ENCODE measurements at regions not wholly inside any gene's neighbourhood (a gene's known extent, or its start where the extent isn't known, plus 50 kb on each side); places are given as distances from the start of the nearest gene placed in this dataset.
A peak's percentile ranks its signal among the peaks of the same experiment; 100 is the strongest.

DNA sequence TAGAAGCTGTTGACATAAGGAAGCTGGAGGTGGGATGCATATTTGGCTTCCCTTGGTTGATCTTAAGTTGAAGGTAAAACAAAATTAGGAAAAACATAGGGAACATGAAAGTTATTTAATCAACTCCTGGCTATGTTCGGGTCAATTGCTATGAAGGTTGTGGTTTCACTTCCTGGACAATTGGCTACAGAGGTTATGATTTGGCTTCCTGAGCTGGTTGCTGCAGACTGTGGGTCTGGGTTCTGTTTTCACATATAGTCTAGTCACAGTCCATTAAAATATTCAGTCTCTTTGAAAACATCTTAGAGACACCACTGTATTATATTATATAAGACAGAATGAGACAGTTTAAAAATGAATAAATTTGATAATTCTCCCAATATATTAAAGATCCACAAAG is 895.2 kb upstream of the USP15 start:
- no peak for DNase-seq (ENCODE audit: low read depth)
- TF ChIP-seq, protein P1, sequence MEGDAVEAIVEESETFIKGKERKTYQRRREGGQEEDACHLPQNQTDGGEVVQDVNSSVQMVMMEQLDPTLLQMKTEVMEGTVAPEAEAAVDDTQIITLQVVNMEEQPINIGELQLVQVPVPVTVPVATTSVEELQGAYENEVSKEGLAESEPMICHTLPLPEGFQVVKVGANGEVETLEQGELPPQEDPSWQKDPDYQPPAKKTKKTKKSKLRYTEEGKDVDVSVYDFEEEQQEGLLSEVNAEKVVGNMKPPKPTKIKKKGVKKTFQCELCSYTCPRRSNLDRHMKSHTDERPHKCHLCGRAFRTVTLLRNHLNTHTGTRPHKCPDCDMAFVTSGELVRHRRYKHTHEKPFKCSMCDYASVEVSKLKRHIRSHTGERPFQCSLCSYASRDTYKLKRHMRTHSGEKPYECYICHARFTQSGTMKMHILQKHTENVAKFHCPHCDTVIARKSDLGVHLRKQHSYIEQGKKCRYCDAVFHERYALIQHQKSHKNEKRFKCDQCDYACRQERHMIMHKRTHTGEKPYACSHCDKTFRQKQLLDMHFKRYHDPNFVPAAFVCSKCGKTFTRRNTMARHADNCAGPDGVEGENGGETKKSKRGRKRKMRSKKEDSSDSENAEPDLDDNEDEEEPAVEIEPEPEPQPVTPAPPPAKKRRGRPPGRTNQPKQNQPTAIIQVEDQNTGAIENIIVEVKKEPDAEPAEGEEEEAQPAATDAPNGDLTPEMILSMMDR (IDR thresholded peaks at IDR 0.05; ENCODE audit: control insufficient read depth, extremely low read depth, insufficient read depth): no peak
- H3K4me3 ChIP-seq (ENCODE audit: low read depth, low read length): no peak overlapping the region

- DNase-seq (ENCODE audit: low read depth): no peak
- TF ChIP-seq, protein P1 (IDR thresholded peaks at IDR 0.05; ENCODE audit: control insufficient read depth, extremely low read depth, insufficient read depth): peak; percentile 37
- no peak overlapping the region for H3K4me3 ChIP-seq (ENCODE audit: low read depth, low read length)
Measured at GRCh38 chr12:61367281-61367785, 892.9 kb upstream of the USP15 start.

GRCh38 chr12:61369241-61369910 is 890.8 kb upstream of the USP15 start:
- H3K4me3 ChIP-seq (ENCODE audit: low read depth, low read length): no peak overlapping the region
- no peak for DNase-seq (ENCODE audit: low read depth)

DNA sequence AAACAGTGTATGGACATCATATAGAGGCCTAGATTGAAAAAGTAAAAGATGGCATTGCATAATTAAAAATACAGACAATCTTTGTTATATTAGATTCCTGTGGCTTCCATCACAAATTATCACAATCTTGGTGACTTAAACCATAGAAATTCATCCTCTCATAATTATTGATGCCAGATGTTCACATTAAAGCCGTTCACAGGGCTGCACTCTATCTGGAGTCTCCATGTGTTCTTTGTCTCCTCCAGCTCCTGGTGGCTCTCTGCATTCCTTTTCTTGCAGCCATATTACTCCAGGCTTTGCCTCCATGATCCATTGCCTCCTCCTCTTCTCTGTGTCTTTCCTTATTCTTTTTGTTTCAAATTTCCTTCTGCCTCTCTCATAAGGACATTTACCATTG is 875.7 kb upstream of the USP15 start:
- no peak for DNase-seq (ENCODE audit: low read depth)
- TF ChIP-seq, protein P1 (IDR thresholded peaks at IDR 0.05; ENCODE audit: control insufficient read depth, extremely low read depth, insufficient read depth): no peak
- no peak overlapping the region for H3K4me3 ChIP-seq (ENCODE audit: low read depth, low read length)

More at GRCh38 chr12:61369241-61369910, 890.8 kb upstream of the USP15 start:
- TF ChIP-seq, protein P1 (IDR thresholded peaks at IDR 0.05; ENCODE audit: control insufficient read depth, extremely low read depth, insufficient read depth): no peak

DNA sequence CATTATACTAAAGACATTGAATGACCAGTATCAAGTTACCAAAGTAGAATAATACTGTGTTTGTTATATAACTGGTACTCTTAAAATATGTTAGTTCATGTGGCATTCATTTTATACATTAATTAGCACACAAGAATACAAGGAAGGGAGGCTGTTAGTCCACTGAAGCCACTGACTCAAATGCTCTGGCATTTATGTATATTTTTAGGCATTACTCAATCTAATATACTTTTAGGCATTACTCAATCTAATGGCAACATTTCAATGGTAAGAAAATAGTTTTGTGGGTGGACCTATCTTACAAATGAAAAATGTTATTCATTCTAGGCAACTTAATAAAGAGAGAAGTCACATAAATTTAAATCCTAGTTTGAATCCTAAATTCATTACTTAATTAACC is 874.4 kb upstream of the USP15 start:
- H3K4me3 ChIP-seq (ENCODE audit: low read depth, low read length): no peak overlapping the region
- TF ChIP-seq, protein P1 (IDR thresholded peaks at IDR 0.05; ENCODE audit: control insufficient read depth, extremely low read depth, insufficient read depth): no peak
- no peak for DNase-seq (ENCODE audit: low read depth)

- no peak overlapping the region for H3K4me3 ChIP-seq (ENCODE audit: low read depth, low read length)
- TF ChIP-seq, protein P1 (IDR thresholded peaks at IDR 0.05; ENCODE audit: control insufficient read depth, extremely low read depth, insufficient read depth): no peak
- DNase-seq (ENCODE audit: low read depth): no peak
Measured at GRCh38 chr12:61397668-61398067, 862.5 kb upstream of the USP15 start.

DNA sequence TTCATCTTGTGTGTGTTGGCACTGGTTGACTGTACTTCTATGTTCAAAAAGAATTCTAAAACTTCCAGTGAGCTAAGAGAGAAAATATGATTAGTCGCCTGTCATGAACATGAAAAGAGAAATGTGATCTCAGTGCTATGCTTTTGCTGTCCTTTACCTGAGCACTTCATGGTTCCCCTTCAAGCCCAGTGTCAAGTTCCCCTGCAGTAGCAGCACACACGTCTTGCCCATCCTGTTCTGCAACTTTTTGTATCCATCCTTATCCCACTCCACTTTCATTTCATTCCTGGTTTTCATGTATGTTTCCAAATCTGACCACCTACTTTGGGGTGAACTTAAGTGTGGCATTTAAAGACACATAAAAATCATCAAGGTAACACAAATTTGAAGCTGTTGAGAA is 848.0 kb upstream of the USP15 start:
- TF ChIP-seq, protein P1 (IDR thresholded peaks at IDR 0.05; ENCODE audit: control insufficient read depth, extremely low read depth, insufficient read depth): no peak
- no peak overlapping the region for H3K4me3 ChIP-seq (ENCODE audit: low read depth, low read length)
- DNase-seq (ENCODE audit: low read depth): peak; percentile 6
